NCI-H2171 (cell line): ENCODE measurements at regions not wholly inside any gene's neighbourhood (a gene's known extent, or its start where the extent isn't known, plus 50 kb on each side); places are given as distances from the start of the nearest gene placed in this dataset.

ENCODE experiments used
- DNase-seq: peaks from one replicate; lab custom pipeline; 2025; lab: John Stamatoyannopoulos, UW

- no peak for DNase-seq
These were observed 175.6 kb upstream of the HS6ST1 start for GRCh38 chr2:128494307-128494639.

GRCh38 chr2:128494640-128495321 lies 176.1 kb upstream of the HS6ST1 start:
- DNase-seq = no peak

GRCh38 chr2:128495996-128496547 lies 177.4 kb upstream of the HS6ST1 start:
- no peak for DNase-seq

- no peak for DNase-seq
These were observed 178.0 kb upstream of the HS6ST1 start for GRCh38 chr2:128496700-128497099.

GRCh38 chr2:128497461-128497860 lies 178.8 kb upstream of the HS6ST1 start:
- DNase-seq = no peak

GRCh38 chr2:128498086-128498485 lies 179.4 kb upstream of the HS6ST1 start:
- DNase-seq = no peak

- DNase-seq = no peak
These were observed 179.9 kb upstream of the HS6ST1 start for GRCh38 chr2:128498589-128498988.

- DNase-seq = no peak
These were observed 180.9 kb upstream of the HS6ST1 start for GRCh38 chr2:128499367-128500137.

- DNase-seq = no peak
These were observed 181.6 kb upstream of the HS6ST1 start for GRCh38 chr2:128500138-128500800.

- no peak for DNase-seq
These were observed 182.5 kb upstream of the HS6ST1 start for GRCh38 chr2:128501006-128501690.

- DNase-seq = no peak
These were observed 183.0 kb upstream of the HS6ST1 start for GRCh38 chr2:128501700-128502099.

GRCh38 chr2:128502200-128502599 lies 183.5 kb upstream of the HS6ST1 start:
- DNase-seq = no peak

- no peak for DNase-seq
These were observed 184.1 kb upstream of the HS6ST1 start for GRCh38 chr2:128502638-128503246.

GRCh38 chr2:128503399-128504245 lies 185.0 kb upstream of the HS6ST1 start:
- no peak for DNase-seq

- DNase-seq = peak; percentile 52
These were observed 185.8 kb upstream of the HS6ST1 start for GRCh38 chr2:128504246-128505149.

GRCh38 chr2:128505150-128505490 lies 186.5 kb upstream of the HS6ST1 start:
- DNase-seq = peak; percentile 95

GRCh38 chr2:128505575-128506526 lies 187.2 kb upstream of the HS6ST1 start:
- DNase-seq = peak; percentile 55

GRCh38 chr2:128506534-128506933 lies 187.9 kb upstream of the HS6ST1 start:
- no peak for DNase-seq
